Stimulated activated CD8-positive, alpha-beta memory T cell treated with anti-CD3 and anti-CD28 coated beads, Interleukin-7, amount 100 ng/mL, for 48 hours (primary cell): ENCODE measurements at regions not wholly inside any gene's neighbourhood (a gene's known extent, or its start where the extent isn't known, plus 50 kb on each side); places are given as distances from the start of the nearest gene placed in this dataset.
A peak's percentile ranks its signal among the peaks of the same experiment; 100 is the strongest.
"Not testable (repeated sequence)": the region's sequence is repeated elsewhere in the genome, so short reads cannot be mapped to it uniquely, and the experiment has no call there.

Source experiments
- DNase-seq, 2 donors: peaks; one replicate each; pipeline ENCODE4 v3.0.0-alpha.2; 2020; ENCODE audit warnings: low read depth in 1 of 2; ENCODE audit errors: extremely low read depth in 1 of 2

DNA sequence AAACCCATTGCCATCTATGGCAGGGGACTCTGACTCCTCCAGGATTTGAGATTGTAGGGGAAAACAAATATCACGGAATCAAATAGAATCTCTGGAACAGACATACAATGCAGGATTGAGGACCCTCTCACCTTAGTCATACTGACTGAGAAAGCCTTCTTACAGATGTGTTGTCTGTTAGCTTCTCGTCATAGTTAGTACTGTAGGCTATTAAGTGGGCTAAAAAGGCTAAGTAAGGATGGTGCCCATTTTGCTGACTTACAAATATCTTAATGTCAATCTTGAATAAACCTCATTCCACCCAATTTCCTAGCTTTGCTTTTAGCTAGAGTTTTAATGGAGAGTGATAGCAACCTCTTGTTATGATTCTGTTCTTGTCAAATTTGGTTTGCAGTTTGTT is 352.4 kb downstream of the QKI start:
- DNase-seq, result no peak

DNA sequence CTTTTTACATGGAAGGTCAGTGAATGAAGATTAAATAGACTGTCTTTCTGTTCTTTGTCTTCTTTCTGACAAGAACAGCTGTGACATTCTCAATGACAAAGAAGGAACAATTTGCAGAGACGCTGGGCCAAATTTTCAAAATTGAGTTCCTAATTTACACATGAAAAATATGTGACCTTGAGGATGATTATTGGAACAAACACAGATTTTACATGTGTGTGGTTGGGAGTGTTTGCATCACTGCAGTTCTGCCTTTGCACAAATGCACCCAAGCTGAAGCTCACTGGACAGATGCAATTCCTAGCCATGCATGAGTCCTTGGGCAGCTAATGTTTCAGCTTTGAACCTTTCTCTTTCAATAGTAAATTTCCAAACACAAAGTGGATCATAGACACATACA is 350.8 kb downstream of the QKI start:
- no peak for DNase-seq

DNA sequence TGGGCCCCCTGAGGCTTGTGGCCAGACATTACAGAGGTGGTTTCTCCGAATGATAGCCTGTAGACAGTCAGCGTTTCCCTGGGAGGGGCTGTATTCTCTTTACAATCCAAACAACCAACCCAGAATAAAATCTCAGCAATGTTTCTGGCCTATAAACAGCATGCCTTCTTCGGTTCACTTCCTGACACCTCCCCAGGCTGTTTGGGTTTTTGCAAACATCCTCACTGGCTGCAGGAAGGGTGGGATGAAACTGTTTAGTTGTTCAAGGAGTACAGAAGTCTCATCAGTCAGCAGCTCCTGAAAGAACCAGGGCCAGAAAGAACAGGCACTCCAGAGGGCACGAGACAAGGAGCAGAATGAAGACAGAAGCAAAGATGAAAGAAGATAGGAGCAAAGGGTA is 350.0 kb downstream of the QKI start:
- DNase-seq, result no peak

DNA sequence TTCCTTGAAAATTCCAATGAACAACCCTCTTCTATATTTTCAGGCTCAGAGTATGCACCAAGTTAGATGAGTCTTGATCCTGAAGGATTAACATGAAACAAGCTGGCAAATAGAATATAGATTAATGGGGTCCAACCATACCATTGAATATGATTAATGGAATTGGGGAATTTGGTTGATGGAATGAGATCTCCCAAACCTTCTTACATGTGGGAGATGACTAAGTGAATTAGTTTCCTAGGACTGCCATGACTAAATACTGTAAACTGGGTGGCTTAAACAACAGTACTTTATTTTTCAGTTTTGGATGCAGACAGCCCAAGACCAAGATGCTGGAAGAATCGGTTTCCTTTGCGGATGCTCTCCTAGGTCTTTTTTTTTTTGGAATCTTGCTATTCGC is 347.0 kb downstream of the QKI start:
- DNase-seq, result no peak

DNA sequence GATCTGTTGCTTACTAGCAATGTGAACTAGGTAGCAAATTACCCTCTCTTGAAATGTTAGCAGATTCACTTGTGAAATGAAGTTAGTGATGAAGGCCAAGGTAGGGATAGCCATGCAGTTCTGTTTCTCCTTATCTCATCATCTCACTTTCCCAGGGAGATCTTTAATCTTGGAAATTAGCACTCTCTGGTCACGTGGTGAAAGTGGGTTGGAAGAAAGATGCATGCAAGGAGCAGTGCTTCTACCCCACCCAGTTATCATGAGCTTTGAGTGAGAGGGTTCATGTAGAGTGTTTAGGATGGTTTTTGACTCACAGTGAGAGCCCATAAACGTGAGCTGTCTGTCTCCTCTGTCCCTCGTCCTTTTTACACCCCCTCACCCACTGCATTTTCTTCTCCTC is 346.3 kb downstream of the QKI start:
- DNase-seq, result no peak

DNA sequence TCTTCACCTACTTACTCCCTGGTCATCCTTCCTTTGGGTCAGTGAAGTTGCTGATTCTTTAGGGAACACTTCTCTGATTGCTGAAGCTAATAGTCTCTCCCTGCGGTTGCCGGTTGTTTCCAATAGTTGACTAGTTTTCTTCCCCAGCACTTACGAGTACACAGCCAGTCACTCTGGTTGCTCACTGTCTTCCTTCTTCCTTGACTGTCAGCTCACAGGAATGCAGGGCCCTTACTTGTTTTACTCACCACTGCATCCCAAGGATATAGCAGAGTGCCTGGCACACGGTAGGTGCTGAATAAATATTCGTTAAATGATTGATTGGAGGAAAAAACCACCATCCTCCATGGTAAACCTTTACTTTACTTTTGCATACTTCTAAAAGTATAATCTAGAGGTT is 345.0 kb downstream of the QKI start:
- no peak for DNase-seq

DNA sequence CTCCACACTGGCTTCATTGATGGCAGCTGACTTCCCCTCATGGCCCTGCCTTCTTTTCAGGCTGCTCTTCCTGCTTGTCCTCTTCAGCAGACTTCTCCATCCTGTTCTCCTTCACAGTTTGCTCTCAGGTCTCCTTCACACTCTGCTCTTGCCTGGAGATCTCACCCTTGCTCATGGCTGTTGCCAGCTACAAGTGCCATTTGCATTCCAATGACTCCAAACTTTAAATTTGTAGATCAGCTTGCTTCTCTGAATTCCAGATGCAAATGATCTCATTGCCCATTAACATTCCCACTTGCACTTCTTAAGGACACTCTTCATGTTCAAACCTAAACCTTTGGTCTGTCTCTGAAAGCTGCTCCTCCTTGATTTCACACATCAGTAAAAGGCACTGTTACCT is 343.0 kb downstream of the QKI start:
- no peak for DNase-seq

DNA sequence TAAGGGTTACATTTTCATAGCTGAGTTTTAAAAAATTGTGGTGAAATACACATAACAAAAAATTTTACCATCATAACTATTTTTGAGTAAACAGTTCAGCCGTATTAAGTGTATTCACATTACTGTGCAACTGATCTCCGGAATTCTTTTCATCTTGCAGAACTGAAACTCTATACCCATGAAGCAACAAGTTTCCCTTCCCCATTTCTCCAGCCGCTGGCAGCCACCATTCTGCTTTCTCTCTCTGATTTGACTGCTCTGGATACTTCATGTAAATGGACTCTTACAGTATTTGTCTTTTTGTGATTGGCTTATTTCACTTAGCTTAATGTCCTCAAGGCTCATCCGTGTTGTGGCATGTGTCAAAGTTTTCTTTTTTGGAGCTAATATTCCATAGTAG is 341.6 kb downstream of the QKI start:
- DNase-seq, result no peak

DNA sequence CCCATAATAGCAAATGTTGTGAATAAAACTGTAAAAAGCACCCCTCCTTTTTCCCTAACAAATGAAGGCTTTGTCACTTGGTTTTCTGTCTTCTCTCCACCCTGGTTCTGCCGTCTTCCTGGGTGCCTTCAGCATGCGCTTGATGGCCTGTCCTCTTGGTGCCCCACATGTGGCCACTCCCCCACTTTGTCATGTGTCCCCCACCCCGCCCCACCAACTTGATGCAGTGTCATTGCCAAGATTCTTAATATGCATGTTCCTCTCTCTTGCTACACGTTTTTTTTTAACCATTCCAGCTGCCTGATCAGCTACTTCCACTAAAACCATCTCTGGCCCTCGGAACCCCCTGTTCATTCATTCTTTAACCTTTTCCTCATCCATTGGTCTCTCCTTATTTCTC is 340.3 kb downstream of the QKI start:
- DNase-seq, result no peak

DNA sequence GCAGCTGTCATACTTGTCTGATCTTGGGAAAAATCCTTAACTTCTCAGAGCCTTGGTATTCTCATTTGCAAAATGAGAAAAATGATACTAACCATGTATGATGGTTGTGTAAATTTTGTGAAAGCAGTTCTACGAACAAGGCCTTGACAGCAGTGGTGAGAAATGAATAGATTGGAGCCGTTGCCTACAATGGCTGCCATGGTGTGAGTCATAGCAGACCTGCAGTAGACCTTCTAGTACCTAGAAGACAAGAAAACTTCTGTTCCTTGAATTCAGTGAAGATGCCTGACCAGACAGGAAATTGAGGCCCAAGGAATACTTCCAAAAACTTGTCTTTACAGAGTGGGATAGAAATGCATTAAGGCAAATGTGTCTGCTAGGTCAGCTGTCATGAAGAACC is 338.9 kb downstream of the QKI start:
- no peak for DNase-seq

DNA sequence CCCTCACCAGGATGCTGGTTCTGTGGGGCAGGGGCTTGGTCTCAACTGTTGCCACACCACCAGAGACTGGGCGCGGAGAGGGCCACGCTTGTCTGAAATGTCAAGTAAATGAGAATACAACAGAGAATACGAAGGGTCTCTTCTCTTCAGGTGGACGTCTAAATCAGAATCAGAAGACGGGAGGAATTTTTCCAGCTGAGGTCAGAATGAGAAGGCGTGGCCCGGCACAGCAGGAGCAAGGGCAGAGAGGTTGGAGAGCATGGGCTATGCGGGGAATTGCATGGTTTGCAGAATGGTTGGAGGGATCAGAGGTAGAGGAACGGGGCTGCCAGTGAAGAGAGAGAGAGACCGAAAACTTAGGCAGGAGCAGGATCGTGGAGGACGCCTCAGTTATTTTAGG is 337.9 kb downstream of the QKI start:
- no peak for DNase-seq

DNA sequence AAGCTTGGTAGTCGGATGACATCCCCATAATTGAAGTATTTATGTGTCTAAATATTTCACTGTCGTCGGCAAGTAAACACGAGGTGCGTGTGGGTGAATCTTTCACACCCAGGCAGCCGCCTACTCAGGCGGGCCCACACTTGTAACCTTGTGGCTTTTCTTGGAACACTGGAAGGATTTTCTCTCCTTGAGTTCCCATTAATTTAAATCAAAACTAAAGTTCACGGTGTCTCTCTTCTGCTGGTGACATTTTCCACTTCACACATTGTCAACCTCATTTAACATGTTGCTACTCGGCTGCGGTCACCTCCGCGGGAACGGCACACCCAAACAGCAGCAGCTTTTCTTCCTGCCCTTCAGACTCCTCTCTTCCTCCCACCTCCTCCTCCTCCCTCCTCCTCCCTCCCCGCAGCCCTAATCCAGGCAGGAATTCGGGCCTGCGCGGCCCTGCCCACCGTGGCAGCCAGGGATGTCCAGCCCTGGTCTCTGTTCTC is 336.6 kb downstream of the QKI start:
- peak in 1 of 2 donors; percentile 5 for DNase-seq

DNA sequence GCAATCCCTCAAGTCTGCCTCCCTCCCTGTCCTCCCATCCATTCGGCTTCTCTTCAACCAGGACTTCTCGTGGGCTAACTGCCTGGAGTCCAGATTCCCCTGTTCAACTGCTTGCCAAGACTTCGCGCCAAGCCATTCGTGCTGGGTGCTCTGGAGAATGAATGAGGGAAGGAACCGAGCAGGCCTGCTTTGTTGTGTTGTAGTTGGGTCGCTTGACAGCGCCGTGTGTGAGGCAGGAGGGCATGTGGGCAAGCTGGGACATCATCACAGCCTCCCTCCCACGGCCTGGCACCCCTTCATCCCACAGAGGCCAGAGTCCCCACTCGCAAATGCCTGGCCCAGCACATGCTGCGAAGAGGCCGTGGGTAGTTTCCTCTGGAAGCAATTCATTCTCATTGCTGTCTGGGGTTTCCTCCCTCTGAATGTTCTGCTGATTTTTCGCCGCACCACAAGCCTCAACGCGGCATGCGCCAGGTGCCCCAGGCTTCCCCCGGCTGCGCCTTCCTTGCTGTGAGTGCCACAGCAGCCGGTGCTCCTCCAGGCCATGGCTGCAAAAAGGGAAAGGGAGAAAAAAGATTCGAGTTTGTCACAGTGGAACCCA is 336.0 kb downstream of the QKI start:
- DNase-seq, result peak in 1 of 2 donors; percentile 2

DNA sequence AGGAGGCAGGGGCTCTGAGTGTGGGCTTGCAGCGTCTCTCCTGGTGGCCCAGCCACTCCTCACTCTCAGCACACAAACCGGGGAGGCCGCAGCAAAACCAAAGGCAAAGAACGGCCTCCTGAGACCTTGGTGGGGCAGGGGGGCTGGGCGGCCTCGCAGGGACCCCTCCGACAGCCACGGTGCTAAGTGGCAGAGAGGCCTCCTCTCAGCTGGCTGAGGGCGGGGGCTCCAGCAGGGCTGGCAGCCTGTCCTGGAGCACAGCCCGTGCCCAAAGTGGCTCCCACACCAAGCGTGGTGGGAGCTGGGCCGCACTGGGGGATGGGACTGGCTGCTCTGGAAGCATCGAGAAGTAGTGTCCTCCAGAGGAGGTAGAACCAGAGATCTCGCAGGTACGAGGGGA is 334.4 kb downstream of the QKI start:
- DNase-seq, result no peak

DNA sequence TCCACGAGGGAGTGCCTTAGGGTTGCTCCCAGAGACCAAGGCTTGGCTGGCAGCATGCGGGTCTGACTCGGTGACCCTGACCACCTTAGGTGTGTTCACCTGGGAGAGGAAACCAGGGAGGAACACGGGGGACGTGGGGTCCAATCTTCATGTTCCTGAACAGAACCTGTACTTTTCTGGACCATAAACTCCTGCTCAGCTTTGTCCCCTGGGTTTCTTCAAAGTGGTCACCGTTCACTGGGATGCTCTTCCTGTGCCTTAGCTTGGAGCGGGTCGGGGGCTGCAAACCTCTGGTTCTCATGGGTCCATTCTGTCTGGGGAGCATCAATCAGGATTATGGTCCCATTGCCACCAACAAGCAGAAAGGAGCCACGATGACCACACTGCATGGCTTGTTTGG is 333.5 kb downstream of the QKI start:
- no peak for DNase-seq

DNA sequence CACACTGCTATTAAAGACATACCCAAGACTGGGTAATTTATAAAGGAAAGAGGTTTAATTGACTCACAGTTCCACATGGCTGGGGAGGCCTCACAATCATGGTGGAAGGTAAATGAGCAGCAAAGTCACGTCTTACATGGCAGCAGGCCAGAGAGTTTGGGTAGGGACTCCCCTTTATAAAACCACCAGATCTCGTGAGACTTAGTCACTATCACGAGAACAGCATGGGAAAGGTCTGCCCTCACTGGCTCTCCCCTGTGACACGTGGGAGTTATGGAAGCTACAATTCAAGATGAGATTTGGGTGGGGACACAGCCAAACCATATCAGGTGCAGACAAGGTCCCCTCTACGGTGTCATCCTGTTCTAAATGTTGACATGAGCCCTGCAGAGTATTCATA is 332.5 kb downstream of the QKI start:
- not testable (repeated sequence) for DNase-seq

DNA sequence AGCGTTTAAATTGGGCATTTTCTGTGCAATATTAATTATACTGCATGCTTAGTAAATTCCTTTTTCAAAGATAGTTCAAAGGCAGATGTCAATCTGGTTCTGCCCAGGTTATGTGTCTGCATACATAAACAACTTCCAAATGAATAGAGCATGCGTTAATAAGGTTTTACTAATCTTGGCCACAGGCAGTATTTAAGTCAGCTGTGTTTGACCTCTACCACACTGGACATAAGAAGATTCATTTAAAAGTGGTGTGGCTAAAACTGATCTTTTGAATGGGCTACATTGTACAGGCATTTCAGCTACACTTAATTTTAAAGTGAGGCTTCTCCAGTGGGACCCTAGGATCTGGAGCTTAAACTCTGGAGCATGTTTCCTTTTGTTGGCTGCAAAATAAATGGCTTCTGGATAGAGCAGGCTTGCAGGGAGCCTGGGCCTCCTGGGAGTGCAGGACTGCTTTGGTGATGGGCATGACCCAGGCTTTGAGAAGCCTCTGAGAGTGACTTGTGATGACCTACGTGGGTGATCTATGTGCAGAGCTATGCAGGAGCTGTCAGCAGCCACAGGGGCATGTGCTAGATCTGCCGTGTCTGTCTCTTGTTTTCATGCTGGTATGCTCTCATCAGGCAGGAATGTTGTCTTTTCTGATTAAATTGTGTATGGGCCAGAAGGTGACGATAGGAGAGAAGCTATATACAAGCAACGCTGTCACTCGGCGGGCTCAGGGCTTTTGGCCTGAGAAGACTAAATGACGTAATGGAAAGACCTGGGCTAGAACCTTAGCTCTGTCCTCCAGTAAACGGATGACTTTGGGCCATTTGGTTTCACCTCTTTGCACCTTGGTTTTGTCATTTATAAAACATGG is 331.2 kb downstream of the QKI start:
- no peak for DNase-seq

DNA sequence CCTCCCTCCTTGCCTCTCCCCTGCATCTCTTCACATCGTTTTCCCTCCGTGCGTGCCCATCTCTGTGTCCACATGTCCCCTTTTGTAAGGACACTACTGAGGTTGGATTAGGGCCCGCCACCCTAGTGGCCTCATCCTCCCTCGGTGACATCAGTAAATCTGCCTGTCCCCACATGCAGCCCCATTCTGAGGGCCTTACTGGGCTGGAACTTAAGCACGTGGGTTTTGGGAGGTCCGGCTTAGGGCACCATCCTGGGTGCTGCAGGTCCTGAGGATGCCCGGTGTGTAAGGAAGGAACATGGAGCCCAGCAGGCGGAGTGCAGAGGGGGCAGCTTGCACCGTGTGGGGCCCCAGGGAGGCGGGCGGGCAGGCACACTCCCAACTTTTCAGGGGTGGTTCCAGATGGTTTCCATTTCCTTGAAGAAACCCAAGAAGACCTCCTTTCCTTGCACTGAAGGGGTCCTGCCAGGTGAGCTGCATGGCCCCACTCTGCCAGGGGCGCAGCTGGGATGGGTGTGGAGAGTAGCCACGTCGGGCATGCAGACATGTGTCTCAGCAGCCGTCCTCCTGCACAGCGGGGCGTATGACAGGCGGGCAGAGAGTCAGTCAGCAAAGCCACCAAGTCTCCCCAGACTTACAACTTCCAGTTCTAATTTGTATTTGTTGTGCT is 329.9 kb downstream of the QKI start:
- no peak for DNase-seq

DNA sequence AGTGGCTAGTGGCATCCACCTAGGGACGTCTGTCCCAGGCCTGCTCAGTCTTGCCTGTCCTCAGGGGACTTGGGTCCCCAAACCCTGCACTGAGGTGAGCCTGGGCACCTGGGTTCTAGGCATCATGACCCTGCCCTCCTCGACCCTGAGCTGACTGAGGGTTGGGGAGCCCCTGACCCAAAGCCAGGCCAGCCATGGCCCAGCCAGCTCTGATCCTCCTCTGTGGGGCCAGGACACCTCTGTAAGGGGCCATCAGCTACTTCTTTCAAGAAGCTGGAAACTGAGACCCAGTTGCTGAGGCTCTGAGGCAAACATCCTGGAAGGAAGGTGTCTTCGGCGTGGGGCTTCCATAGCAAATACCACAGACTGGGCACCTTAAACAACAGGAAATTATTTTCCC is 329.3 kb downstream of the QKI start:
- no peak for DNase-seq

DNA sequence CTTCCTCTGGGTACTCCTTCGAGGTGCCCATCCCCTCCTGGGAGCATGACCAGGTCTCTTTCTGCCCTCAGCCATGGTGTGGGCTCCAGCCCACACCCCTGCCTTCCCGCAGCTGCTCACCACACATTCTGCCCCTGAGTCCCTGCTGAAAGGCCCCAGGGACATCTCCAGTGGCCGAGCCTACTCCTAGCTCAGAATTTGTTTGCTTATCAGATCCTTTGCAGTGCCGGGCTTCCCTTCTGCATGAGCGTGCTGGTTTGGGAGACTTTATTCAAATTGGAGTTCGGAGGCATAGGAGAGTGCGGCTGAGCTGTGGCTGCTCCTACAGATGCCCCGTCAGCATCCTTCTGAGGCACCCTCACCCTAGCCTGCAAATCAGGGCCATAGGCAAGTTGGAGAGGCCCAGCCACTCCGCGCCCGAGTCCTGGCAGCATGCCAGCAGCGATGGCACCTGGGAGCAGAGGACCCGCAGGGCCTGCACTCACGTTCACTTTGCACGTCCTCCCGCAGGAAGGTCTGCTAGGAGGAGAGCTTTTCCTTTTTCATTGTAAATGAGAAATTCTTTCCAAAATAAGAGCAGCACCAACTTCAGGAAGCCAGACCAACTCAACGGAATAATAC is 327.3 kb downstream of the QKI start:
- no peak for DNase-seq

DNA sequence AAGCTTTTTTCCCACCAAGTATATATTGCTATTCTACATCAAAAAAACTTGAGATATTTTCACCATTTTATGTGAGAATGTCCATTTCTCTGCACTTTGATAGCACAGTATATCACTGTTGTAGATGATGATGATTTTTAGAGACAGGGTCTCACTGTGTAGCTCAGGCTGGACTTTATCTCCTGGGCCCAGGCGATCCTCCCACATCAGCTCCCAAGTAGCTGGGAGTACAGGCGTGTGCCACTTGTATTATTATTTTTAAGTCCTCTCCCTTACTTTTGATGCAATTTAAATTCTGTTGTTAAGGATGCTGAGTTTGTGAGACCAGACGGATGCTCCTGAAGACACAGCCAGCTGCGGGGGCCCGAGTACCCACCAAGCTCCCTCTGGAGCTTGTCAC is 326.8 kb downstream of the QKI start:
- DNase-seq, result no peak

DNA sequence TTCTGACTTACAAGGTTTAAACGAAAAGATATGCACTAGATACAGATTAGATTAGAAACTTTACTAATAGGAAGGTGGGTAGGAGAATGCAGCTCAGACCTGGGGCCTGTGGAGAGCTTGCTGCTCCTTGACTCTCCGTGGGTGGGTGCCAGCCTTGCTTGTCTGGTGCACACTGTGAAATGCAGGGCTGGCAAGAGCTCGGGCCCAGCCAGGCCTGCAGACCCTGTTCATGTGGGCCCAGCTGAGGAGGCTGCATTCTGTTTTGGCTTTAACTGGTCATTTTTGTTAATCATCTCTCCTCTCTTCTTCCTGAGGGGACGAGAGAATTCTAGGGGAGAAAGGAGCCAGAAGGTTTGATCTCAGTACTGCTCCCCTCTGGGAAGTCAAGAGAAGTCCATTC is 325.4 kb downstream of the QKI start:
- DNase-seq, result no peak
